ENCODE measurements at regions not wholly inside any gene's neighbourhood (a gene's known extent, or its start where the extent isn't known, plus 50 kb on each side); places are given as distances from the start of the nearest gene placed in this dataset.

DNA sequence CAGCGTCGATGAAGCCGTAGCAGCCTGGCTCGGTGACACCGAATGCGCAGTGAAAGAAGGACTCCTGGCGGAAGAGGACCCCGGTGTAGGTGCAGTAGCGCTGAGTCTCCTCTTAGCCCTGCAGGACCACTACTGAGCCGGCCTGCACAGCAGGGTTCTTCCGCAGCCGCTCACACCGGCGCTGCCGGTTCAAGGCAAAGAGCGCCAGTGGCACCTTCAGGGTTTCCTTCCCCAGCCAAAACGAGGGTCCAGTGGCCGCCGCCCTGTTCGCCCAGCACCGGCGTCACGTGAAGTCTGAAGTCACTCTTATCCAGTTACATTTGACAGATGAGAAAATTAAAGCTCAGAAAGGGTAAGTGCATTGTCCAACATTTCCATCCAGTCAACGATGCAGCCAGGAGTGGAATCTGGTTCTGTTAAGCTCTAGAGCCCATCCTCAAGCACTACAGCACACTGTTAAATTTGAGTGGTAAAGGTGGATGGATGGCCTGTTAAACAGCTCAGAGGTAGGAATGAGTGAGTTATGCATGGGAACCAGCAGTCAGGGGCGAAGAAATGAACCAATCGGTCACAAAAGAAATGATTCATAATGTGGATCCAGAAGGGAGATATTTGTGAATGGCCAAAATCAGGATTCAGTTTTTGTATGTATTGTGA, 50.2 kb upstream of the SMIM36 start:
- TF ChIP-seq, protein P1, sequence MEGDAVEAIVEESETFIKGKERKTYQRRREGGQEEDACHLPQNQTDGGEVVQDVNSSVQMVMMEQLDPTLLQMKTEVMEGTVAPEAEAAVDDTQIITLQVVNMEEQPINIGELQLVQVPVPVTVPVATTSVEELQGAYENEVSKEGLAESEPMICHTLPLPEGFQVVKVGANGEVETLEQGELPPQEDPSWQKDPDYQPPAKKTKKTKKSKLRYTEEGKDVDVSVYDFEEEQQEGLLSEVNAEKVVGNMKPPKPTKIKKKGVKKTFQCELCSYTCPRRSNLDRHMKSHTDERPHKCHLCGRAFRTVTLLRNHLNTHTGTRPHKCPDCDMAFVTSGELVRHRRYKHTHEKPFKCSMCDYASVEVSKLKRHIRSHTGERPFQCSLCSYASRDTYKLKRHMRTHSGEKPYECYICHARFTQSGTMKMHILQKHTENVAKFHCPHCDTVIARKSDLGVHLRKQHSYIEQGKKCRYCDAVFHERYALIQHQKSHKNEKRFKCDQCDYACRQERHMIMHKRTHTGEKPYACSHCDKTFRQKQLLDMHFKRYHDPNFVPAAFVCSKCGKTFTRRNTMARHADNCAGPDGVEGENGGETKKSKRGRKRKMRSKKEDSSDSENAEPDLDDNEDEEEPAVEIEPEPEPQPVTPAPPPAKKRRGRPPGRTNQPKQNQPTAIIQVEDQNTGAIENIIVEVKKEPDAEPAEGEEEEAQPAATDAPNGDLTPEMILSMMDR (IDR thresholded peaks at IDR 0.05): no peak
- TF ChIP-seq POLR2AphosphoS5 (IDR thresholded peaks at IDR 0.05): no peak
- no peak for TF ChIP-seq POLR2A (IDR thresholded peaks at IDR 0.05)
- TF ChIP-seq EP300 (IDR thresholded peaks at IDR 0.05): no peak

All from upper lobe of left lung (tissue), 4 donors.